HTR-8/SVneo (cell line): ENCODE measurements at regions not wholly inside any gene's neighbourhood (a gene's known extent, or its start where the extent isn't known, plus 50 kb on each side); places are given as distances from the start of the nearest gene placed in this dataset.
"Not testable (repeated sequence)": the region's sequence is repeated elsewhere in the genome, so short reads cannot be mapped to it uniquely, and the experiment has no call there.

ENCODE experiments used
- DNase-seq: peaks from one replicate; pipeline ENCODE4 v3.0.0; 2011; ENCODE audit warnings: low spot score, mixed read lengths; ENCODE audit not compliant: insufficient read length
- FAIRE-seq: peaks from 2 replicates; lab custom pipeline; 2011; peaks lifted over from hg19 to GRCh38; lab: Jason Lieb, UNC

GRCh38 chr5:135776457-135776856 lies 58.0 kb upstream of the SLC25A48 start:
- FAIRE-seq (no peak), DNase-seq (no peak)

DNA sequence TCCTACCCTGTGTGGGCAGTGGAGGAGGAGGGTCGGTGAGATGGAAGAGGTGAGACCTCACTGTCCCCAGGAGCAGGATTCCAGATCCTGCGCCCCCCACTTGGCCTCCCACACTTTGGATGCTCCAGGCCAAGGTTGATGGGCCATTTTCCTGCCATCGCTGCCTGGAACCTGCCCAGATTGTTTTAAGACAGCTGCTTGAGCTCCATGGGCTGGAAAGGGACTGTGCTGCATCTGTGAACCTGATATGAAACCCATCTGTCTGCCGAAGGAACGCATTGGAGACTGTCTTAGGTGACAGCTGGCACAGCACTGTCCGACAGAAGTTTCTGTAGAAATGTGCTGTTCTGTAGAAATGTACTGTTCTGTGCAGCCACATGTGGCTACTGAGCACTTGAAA lies 72.7 kb upstream of the SLC25A48 start:
- no peak for DNase-seq
- no peak for FAIRE-seq

DNA sequence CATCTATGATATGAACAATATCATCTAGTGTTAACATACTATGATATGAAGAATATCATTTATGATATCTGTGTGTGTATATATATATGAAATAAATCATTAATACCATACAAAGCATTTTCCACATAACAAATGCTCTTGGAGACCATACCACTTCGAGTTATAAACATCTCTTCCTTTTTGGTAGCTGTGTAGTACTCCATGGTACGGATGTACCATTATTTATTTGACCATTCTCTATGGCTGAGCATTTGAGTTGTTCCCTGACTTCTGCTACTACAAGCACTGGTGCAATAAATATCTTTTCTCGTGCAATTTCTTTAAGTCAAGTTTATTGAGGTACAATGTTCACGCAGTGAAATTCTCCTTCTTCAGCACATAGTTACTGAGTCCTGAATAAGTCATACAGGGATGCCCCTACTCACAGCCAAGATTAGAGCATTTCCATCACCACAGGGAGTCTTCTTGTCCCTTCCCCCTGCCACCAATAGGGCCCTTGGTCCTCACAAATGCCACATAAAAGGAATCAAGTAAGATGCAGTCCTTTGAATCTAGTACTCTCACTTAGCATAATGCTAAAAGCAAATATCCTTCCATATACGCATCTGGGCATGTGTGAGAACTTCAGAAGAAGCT lies 75.2 kb upstream of the SLC25A48 start:
- DNase-seq = no peak
- no peak for FAIRE-seq

DNA sequence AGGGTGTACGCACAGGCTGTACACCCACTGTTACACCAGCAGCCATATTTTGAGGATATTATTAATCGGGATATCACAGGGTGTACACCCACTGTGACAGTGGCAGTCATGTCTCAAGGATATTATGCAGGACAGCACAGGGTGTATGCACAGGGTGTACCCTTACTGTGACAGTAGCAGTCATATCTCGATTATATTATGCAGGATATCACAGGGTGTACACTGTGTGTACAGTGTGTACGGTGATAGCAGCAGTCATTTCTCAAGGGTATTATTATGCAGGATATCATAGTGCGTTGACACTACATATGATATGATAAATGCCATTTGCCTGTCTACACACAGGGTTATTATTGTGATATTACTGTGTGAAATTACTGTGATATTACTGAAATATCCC lies 80.5 kb upstream of the SLC25A48 start:
- DNase-seq (no peak), FAIRE-seq (no peak)

DNA sequence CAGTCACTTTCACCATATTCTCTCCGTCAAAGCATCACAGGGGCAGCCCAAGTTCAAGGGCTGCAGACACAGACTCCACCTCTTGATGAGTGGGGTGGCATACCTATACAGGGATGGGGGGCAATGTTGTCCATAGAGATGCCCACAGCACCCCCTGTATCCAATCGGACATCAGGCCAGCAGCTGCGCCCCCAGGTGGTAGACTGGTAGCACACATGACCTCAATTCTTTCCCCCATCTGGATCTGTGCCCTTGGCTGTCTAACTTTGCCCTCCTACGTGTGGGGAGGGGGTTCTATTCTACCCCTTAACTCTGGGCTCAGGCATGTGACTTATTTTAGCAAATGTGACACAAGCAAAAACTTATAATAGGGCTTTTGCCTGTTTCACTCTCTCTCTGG lies 84.0 kb upstream of the SLC25A48 start:
- FAIRE-seq = no peak

DNA sequence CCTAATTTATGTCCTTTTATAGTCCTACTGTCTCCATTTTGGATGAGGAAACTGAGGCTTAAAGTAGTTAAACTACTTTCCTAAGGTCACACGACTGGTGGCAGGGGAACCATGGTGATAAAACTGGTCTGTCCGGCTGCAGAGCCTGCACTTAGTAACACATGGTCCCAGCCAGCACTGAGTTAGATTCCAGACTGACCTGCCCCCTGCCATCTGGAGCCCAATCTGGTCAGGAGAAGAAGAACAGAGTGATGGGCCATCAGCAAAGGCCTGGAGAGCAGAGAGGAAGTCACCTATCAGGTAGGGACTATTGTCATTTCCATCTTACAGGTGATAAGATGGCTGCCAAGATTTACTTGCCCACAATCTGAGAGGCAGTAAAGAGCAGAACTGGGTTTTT lies 86.6 kb upstream of the SLC25A48 start:
- no peak for FAIRE-seq
- no peak for DNase-seq

More for the DNA sequence above, 84.0 kb upstream of the SLC25A48 start:
- no peak for DNase-seq

GRCh38 chr5:135745897-135746500 lies 88.5 kb upstream of the SLC25A48 start:
- FAIRE-seq = no peak
- DNase-seq = no peak

DNA sequence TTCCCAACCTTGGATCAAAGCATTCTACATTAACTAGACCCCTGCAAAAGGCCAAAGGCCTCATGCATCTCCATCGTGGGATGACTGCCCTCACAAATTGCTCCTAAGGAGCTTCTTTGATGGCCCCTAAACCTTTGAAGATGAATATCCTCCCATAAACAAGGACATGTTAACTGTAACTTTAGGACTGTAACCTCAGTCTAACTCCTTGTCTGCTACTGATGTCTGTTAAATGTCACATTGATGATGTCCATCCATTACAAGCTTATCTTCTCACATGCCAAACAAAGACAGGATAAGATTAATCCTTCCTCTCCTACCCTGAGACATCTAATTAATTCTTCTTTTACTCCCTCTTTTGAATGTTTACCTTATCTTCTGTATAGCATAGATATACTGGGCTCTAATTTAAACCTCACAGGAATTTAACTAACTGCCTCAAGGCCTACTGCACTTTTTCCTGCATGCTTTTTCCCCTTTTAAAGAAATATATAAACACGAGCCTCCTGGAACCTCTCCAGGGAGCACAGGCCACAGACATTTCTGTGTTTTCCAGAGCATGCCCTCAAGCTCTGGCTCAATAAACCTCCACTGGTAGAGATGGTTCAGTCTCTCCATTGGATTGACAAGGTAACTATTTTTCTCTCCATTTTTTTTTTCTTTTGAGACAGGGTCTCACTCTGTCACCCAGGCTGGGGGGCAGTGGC lies 90.6 kb upstream of the SLC25A48 start:
- DNase-seq (no peak), FAIRE-seq (no peak)

- FAIRE-seq = no peak
- DNase-seq = no peak
Measured at GRCh38 chr5:135743181-135743580, 91.3 kb upstream of the SLC25A48 start.

DNA sequence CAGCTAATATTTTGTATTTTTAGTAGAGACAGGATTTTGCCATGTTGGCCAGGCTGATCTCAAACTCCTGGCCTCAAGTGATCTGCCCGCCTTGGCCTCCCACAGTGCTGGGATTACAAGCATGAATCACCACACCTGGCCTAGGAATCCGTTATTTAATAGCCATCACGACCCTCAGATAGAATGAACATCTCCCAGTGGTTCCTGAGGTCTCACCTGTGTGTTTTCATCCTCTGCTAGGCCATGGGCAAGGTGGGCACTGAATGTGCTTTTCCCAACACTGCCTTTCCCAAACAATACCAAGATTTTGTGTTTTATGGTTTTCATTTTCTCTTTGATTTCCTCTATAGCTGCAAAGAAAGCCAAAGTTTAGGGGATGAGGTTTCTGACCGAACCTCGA lies 92.2 kb upstream of the SLC25A48 start:
- FAIRE-seq, DNase-seq: not testable (repeated sequence)

- DNase-seq (no peak), FAIRE-seq (no peak)
Measured at GRCh38 chr5:135741040-135741439, 93.4 kb upstream of the SLC25A48 start.

DNA sequence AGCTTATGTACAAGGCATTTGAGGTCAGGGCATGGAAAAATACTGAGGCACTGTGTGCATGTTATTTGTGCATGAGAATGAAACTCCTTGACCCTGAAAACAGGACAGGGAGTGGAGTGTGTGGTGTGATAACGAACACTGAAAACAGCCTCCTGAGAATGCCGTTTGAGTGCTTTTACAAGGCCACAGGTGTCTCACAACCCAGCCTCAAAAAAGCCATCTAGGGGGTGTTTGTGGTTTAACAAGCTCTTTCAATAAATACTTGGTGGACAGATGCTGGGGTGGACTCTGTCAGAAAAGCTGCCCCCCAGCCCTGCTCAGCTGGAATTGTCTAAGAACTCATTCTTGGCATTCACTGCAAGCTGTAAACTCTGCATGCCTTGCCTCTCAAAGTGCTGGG lies 94.0 kb upstream of the SLC25A48 start:
- FAIRE-seq = no peak
- DNase-seq = no peak

GRCh38 chr5:135739383-135739981 lies 95.0 kb upstream of the SLC25A48 start:
- DNase-seq (no peak), FAIRE-seq (no peak)

- DNase-seq (no peak), FAIRE-seq (no peak)
Measured at GRCh38 chr5:135738564-135738875, 95.9 kb upstream of the SLC25A48 start.

DNA sequence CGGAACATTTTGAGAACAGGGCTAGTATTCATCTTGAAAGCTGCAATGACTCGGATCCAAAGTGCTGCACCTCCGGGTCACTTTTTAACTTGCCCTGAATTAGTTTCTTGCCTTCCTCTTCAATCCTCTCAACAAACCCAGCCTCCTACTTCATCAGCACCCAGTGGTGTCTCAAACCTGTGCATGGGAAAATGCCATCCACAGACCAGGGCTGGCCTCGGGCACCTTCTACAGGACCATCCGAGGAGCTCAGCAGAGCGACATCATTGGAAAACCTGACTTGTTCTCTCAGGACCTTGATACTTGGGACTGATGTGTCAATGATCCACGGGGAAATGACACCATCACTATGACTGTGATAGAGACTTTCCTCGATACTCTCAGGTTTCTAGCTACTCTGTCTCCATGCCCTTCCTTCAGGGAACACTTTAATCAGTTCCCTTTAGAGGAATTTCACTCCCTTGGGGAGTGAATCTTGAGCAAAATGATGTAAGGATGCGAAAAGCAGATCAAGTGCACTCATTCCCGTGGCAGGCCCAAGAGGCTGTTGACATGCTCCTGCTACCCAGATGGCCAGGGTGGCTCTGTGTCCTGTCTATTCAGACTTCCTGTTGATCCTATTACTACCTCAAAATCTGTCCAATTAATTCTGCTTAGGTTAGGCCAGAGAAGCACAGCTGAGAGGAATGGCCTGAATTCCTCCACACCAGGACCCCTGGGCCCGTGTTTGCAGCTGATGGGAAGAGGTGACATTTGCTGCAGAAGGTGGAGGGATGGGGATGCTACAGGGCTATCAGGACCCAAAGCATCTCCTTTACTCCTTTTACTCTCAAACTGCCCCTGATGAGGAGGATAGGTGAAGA lies 96.5 kb upstream of the SLC25A48 start:
- FAIRE-seq (no peak), DNase-seq (no peak)

GRCh38 chr5:135736952-135737351 lies 97.5 kb upstream of the SLC25A48 start:
- DNase-seq, FAIRE-seq: not testable (repeated sequence)

GRCh38 chr5:135735831-135736230 lies 98.6 kb upstream of the SLC25A48 start:
- no peak for DNase-seq
- no peak for FAIRE-seq

DNA sequence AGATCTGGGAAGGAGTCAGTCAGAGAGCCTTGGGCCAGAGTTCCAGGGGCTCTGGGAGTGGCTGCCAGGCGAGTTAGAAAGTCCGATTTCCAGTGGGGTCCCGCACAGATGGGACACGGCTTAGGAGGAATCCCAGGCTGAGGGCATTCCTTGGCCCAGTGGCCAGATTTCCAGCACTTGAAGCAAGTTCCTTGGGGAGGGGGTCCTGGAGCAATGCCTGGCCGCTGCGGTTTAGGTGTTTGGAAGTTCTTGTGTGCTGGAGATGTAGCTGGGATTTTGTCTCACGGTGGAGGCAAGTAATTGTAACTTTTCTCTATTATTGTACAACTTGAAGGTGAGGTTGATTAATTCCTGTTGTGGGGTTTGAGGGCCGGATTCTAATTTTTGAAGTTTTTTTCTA lies 99.5 kb upstream of the SLC25A48 start:
- FAIRE-seq, DNase-seq: not testable (repeated sequence)

GRCh38 chr5:135731034-135731433 lies 103.4 kb upstream of the SLC25A48 start:
- DNase-seq, FAIRE-seq: not testable (repeated sequence)

- not testable (repeated sequence) for FAIRE-seq, DNase-seq
Measured at GRCh38 chr5:135730161-135730560, 104.3 kb upstream of the SLC25A48 start.
